CD14-positive monocyte (primary cell): ENCODE measurements at regions not wholly inside any gene's neighbourhood (a gene's known extent, or its start where the extent isn't known, plus 50 kb on each side); places are given as distances from the start of the nearest gene placed in this dataset.
"Not testable (repeated sequence)": the region's sequence is repeated elsewhere in the genome, so short reads cannot be mapped to it uniquely, and the experiment has no call there.

Experiments used
- DNase-seq, 3 donors: peaks; one replicate each; pipeline ENCODE4 v3.0.0-alpha.2; 2011 to 2022
- H2AFZ ChIP-seq: 2 replicates; pipeline ENCODE4 v1.6.0; 2012; ENCODE audit warnings: mild to moderate bottlenecking, low read depth, low read length, inconsistent platforms; ENCODE audit not compliant: insufficient read depth, poor library complexity, severe bottlenecking
- H3K27ac ChIP-seq, 2 donors: 1 replicate in 1 of 2; 2 replicates in 1 of 2; pipeline ENCODE4 v1.5.1; 2012 to 2013; ENCODE audit warnings: low read length in 2 of 2, control low read depth in 1 of 2, inconsistent platforms in 1 of 2, low read depth in 1 of 2, mild to moderate bottlenecking in 1 of 2
- H3K27me3 ChIP-seq, 2 donors: one replicate each; pipeline versions ENCODE4 v1.6.0 to v1.6.1; 2011 to 2013; ENCODE audit warnings: low read length in 2 of 2; ENCODE audit not compliant: control insufficient read depth in 2 of 2, insufficient read depth in 2 of 2
- H3K36me3 ChIP-seq, 2 donors: replicated peaks in 1 of 2; 1 replicate in 1 of 2; 2 replicates in 1 of 2; pipeline versions ENCODE4 v1.5.1 to v1.6.1; 2012 to 2013; ENCODE audit warnings: low read length in 2 of 2, control low read depth in 1 of 2, inconsistent platforms in 1 of 2, mild to moderate bottlenecking in 1 of 2; ENCODE audit not compliant: insufficient read depth in 2 of 2, control insufficient read depth in 1 of 2
- H3K4me1 ChIP-seq, 2 donors: 1 replicate in 1 of 2; 2 replicates in 1 of 2; pipeline versions ENCODE4 v1.5.1 to v1.6.1; 2012 to 2013; ENCODE audit warnings: low read length in 2 of 2, control low read depth in 1 of 2, inconsistent platforms in 1 of 2, mild to moderate bottlenecking in 1 of 2, moderate library complexity in 1 of 2; ENCODE audit not compliant: insufficient read depth in 2 of 2, control insufficient read depth in 1 of 2
- H3K4me2 ChIP-seq: replicated peaks from 2 replicates; pipeline ENCODE3; 2012; ENCODE audit warnings: low read length, moderate library complexity, mild to moderate bottlenecking; ENCODE audit not compliant: poor library complexity, severe bottlenecking; ENCODE audit errors: extremely low read depth
- H3K4me3 ChIP-seq, 3 experiments: fragments of 200-600 bp in 1 of 3; sonication (generic) in 1 of 3; replicated peaks in 1 of 3; 1 replicate in 2 of 3; 2 replicates in 1 of 3; pipeline ENCODE4 v1.5.1; 2011 to 2013; ENCODE audit warnings: low read length in 3 of 3, mild to moderate bottlenecking in 3 of 3, control low read depth in 2 of 3, low read depth in 2 of 3, inconsistent platforms in 1 of 3, moderate library complexity in 1 of 3
- H3K79me2 ChIP-seq: 2 replicates; pipeline ENCODE4 v1.6.0; 2012; ENCODE audit warnings: mild to moderate bottlenecking, control low read depth, inconsistent platforms, low read length, moderate library complexity; ENCODE audit not compliant: insufficient read depth
- H3K9ac ChIP-seq: 2 replicates; pipeline ENCODE4 v1.6.0; 2017; ENCODE audit warnings: low read length, mild to moderate bottlenecking; ENCODE audit not compliant: insufficient read depth, poor library complexity, severe bottlenecking
- H3K9me3 ChIP-seq, 2 donors: replicated peaks in 1 of 2; 1 replicate in 1 of 2; 2 replicates in 1 of 2; pipeline versions ENCODE4 v1.5.1 to v1.6.1; 2012 to 2013; ENCODE audit warnings: low read length in 2 of 2, control low read depth in 1 of 2; ENCODE audit not compliant: control insufficient read depth in 1 of 2, insufficient read depth in 1 of 2
- H4K20me1 ChIP-seq: 2 replicates; pipeline ENCODE4 v1.6.0; 2012; ENCODE audit warnings: mild to moderate bottlenecking, low read length, control low read depth, moderate library complexity; ENCODE audit not compliant: insufficient read depth
- H3K27ac Mint-ChIP-seq, 7 donors: one replicate each; pipeline ENCODE4 v1.8.0; 2020; ENCODE audit warnings: mild to moderate bottlenecking in 7 of 7, mixed read lengths in 7 of 7, moderate library complexity in 6 of 7, inconsistent platforms in 2 of 7
- H3K27me3 Mint-ChIP-seq, 3 donors: one replicate each; pipeline ENCODE4 v1.8.0; 2021 to 2022; ENCODE audit warnings: low read depth in 3 of 3, mild to moderate bottlenecking in 3 of 3, mixed read lengths in 3 of 3, moderate library complexity in 3 of 3, inconsistent platforms in 1 of 3
- H3K36me3 Mint-ChIP-seq, 2 donors: one replicate each; pipeline ENCODE4 v1.8.0; 2020; ENCODE audit warnings: mixed read lengths in 2 of 2, inconsistent platforms in 1 of 2, mild to moderate bottlenecking in 1 of 2
- H3K4me1 Mint-ChIP-seq: one replicate; pipeline ENCODE4 v1.8.0; 2020; ENCODE audit warnings: mild to moderate bottlenecking, mixed read lengths
- H3K4me3 Mint-ChIP-seq, 2 donors: one replicate each; pipeline ENCODE4 v1.8.0; 2020; ENCODE audit warnings: mild to moderate bottlenecking in 2 of 2, mixed read lengths in 2 of 2, moderate library complexity in 1 of 2
- H3K9me3 Mint-ChIP-seq, 7 donors: one replicate each; pipeline ENCODE4 v1.8.0; 2020 to 2022; ENCODE audit warnings: mixed read lengths in 7 of 7, mild to moderate bottlenecking in 6 of 7, moderate library complexity in 6 of 7, inconsistent platforms in 2 of 7
- WGBS: methylation state at CpG from one replicate; pipeline ENCODE4 v1.1.5; 2013; ENCODE audit warnings: missing lambda C conversion rate; ENCODE audit not compliant: insufficient coverage; 5-methylcytosine and 5-hydroxymethylcytosine counted together
- intact Hi-C, 2 donors: fragments of 100-400 bp; cut with micrococcal nuclease; formaldehyde crosslinking; loops; one replicate each; pipeline versions ENCODE4 v1.15.0 to v1.15.1; 2023
- TF ChIP-seq, protein P1 (sequence below): fragments of 200-600 bp; IDR thresholded peaks from one replicate; pipeline ENCODE4 v1.8.0; 2022; ENCODE audit warnings: antibody characterized with exemption, mild to moderate bottlenecking

DNA sequence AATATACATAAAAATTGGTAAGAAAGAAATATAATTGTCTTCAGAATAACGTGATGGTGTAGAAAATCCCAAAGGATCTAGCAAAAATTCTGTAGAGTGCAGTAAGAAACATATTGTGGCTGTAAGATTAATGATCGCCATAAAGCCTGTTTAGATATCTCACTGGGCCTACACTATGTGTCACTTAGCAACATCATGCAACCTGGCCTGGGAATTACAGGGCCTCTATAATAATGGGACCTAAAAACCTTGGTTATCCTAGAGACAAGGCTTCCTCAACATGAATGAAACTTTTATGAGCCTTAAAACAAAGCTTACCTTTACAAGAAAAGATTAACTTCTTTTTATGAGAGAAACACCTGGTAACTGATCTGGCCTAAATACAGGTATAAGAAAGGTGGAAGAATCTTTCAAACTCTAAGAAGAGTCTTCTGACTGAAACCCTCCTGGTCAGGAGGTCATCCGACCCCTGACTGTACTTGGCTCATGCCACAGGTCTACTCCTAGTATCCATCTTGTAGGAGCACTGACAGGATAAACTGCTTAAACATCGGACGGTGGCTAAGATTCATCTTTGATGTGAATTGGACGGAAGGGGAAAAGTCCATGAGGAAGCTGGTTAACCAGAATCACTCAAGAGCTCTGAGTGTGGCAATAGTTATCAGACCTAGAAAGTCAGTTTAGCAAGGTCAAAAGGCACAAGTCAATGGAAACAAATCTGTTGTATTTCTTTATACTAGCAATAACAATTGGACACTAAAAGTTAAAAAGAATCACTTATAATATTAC, 1155.1 kb upstream of the SORCS1 start:
- Histone ChIP-seq H3K79me2 (no peaks in the 10 kb centered on the region), H3K4me2 (no peak overlapping the region), H4K20me1 (no peaks in the 10 kb centered on the region), H3K27ac (no peak overlapping the region), H3K27me3 (no peaks in the 10 kb centered on the region), H3K9me3 (no peaks in the 10 kb centered on the region), H3K4me3 (no peak overlapping the region), H2AFZ (no peak overlapping the region), H3K36me3 (no peaks in the 10 kb centered on the region), H3K9ac (no peak overlapping the region), H3K4me1 (no peaks in the 10 kb centered on the region)
- H3K36me3 Mint-ChIP-seq: no peaks in the 10 kb centered on the region
- H3K27me3 Mint-ChIP-seq: no peaks in the 10 kb centered on the region
- no peak overlapping the region for H3K27ac Mint-ChIP-seq
- no peak for DNase-seq
- H3K4me3 Mint-ChIP-seq: no peak overlapping the region
- intact Hi-C loops: no loop called here
- H3K9me3 Mint-ChIP-seq: peaks cover 0 to 3% (median 0%) of the 10 kb centered on the region in 7 donors
- TF ChIP-seq, protein P1, sequence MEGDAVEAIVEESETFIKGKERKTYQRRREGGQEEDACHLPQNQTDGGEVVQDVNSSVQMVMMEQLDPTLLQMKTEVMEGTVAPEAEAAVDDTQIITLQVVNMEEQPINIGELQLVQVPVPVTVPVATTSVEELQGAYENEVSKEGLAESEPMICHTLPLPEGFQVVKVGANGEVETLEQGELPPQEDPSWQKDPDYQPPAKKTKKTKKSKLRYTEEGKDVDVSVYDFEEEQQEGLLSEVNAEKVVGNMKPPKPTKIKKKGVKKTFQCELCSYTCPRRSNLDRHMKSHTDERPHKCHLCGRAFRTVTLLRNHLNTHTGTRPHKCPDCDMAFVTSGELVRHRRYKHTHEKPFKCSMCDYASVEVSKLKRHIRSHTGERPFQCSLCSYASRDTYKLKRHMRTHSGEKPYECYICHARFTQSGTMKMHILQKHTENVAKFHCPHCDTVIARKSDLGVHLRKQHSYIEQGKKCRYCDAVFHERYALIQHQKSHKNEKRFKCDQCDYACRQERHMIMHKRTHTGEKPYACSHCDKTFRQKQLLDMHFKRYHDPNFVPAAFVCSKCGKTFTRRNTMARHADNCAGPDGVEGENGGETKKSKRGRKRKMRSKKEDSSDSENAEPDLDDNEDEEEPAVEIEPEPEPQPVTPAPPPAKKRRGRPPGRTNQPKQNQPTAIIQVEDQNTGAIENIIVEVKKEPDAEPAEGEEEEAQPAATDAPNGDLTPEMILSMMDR: no peak
- no peaks in the 10 kb centered on the region for H3K4me1 Mint-ChIP-seq
- 90% methylated on average over 3 of the region's 6 CpGs for whole genome bisulfite sequencing

DNA sequence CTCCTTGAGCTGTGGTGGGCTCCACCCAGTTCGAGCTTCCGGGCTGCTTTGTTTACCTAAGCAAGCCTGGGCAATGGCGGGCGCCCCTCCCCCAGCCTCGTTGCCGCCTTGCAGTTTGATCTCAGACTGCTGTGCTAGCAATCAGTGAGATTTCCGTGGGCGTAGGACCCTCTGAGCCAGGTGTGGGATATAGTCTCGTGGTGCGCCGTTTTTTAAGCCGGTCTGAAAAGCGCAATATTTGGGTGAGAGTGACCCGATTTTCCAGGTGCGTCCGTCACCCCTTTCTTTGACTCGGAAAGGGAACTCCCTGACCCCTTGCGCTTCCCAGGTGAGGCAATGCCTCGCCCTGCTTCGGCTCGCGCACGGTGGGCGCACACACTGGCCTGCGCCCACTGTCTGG, 1151.1 kb upstream of the SORCS1 start:
- H3K36me3 Mint-ChIP-seq, H3K4me1 ChIP-seq, H4K20me1 ChIP-seq, H3K27ac ChIP-seq, H3K27me3 Mint-ChIP-seq, H2AFZ ChIP-seq, DNase-seq, H3K4me3 ChIP-seq, H3K4me1 Mint-ChIP-seq, H3K9me3 Mint-ChIP-seq, H3K9ac ChIP-seq, intact Hi-C loops, H3K27me3 ChIP-seq, H3K79me2 ChIP-seq, H3K4me2 ChIP-seq, H3K27ac Mint-ChIP-seq, H3K9me3 ChIP-seq, H3K36me3 ChIP-seq: not testable (repeated sequence)
- peak overlapping the region in 1 of 2 donors; percentile 34 for H3K4me3 Mint-ChIP-seq
- no CpG with 5 or more reads among the region's 25 CpGs for WGBS
